ENCODE measurements at regions not wholly inside any gene's neighbourhood (a gene's known extent, or its start where the extent isn't known, plus 50 kb on each side); places are given as distances from the start of the nearest gene placed in this dataset.

GRCh38 chr22:47713941-47714340, 951.5 kb downstream of the TBC1D22A start:
- no peak for DNase-seq (ENCODE audit: low read depth)

- no peak for DNase-seq (ENCODE audit: low read depth)
Observed at GRCh38 chr22:47710135-47710534, 947.7 kb downstream of the TBC1D22A start.

- DNase-seq (ENCODE audit: low read depth): no peak
Observed at GRCh38 chr22:47705350-47705749, 942.9 kb downstream of the TBC1D22A start.

DNA sequence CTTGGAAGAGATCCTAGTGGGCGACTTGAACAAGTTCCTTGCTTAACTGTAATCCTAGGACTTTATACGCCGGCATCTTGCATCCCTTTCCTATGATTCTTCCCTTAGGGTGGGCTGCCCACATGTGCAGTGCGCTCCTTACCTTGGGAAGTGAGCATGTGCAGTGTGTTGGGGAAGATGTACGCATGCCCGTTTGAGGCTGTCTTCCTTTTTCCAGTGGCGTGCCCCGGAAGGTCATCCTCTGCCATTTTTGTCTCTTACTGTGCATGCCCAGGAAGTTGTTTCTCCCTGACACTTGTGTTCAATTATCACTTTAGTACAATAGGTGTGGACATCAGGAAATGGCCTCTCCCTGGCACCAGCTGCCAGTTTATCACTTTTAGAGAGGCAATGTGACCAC, 936.5 kb downstream of the TBC1D22A start:
- no peak for DNase-seq (ENCODE audit: low read depth)

DNA sequence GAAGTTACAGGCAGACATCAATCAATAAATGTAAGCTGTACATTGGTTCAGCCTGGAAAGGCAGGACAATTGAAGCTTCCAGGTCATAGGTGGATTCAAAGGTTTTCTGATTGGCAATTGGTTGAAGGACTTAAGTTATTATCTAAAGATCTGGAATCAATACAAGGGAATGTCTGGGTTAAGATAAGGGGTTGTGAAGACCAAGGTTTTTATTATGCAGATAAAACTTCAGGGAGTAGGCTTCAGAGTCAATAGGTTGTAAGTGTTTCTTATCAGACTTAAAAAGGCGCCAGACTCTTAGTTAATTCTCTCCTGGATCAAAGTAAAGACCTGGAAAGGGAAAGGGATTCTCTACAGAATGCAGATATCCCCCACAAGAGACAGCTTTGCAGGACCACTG, 935.4 kb downstream of the TBC1D22A start:
- DNase-seq (ENCODE audit: low read depth): no peak

- no peak for DNase-seq (ENCODE audit: low read depth)
Observed at GRCh38 chr22:47696776-47697175, 934.3 kb downstream of the TBC1D22A start.

DNA sequence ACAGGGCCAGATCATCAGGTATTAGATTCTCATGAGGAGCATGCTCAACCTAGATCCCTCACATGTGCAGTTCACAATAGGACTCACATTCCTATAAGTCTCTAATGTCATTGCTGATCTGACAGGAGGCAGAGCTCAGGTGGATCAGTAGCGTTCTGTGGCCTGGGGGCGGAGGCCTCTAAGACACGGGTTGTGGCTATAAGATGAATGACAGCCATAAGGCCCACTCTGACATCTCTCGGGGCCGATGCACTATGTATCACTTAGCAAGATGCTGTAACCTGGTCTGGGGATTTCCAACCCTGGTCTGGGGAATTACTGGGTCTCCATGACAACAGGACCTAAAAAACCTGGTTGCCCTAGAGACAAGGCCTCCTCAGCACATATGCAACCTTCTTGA, 932.7 kb downstream of the TBC1D22A start:
- no peak for DNase-seq (ENCODE audit: low read depth)

GRCh38 chr22:47694536-47695130, 932.2 kb downstream of the TBC1D22A start:
- no peak for DNase-seq (ENCODE audit: low read depth)

DNA sequence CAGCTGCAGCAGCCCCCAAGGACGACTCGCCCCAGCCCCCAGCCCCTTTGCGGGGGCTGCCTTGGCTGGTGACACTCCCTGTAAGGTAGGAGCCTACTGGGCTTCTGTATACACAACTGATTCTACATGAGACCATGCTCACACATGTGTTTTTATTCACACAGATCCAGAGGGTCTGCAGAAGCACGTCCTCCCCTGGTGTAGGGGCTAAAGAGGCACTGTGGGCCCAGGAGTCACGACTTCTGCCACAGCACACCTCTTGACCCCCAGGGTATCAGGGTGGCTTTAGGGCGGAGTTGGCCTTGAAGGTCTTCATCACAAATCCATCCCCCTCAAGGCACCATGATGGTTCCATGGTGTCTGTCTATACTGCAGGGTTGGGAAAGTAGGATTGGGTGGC, 931.2 kb downstream of the TBC1D22A start:
- DNase-seq (ENCODE audit: low read depth): no peak

GRCh38 chr22:47692811-47693210, 930.4 kb downstream of the TBC1D22A start:
- DNase-seq (ENCODE audit: low read depth): no peak

DNA sequence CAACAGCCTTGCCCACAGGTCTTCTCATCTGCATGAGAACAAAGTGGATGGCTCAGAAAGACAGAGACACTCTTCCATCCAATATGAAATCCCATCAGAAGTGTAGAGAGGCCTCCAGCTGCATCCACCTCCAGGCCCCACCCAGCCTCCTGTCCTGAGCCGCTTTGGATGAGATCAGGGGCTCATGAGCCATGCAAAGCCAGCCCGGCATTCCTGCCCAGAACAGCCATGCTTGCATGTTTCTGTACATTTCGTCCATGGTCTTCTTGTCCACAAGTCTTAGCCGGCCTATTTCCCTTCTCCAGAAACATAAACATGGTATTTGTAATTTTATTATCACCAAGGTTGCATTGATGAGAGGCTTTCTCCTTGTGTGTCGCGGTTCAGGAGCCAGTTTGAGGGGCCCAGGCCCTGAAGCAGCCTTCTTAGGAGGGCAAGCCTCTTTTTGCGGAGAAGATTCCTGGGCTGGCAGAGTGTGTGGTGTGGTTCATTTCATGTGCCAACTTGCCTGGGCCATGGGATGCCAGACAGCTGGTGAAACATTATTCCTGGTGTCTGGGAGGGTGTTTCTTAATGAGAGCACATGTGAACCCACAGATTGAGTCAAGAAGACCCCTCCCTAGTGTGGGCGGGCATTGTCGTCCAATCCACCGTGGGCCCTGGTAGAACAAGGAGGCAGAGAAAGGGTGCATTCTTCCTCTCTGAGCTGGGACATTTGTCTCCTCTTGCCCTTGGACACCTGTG, 928.9 kb downstream of the TBC1D22A start:
- no peak for DNase-seq (ENCODE audit: low read depth)

DNA sequence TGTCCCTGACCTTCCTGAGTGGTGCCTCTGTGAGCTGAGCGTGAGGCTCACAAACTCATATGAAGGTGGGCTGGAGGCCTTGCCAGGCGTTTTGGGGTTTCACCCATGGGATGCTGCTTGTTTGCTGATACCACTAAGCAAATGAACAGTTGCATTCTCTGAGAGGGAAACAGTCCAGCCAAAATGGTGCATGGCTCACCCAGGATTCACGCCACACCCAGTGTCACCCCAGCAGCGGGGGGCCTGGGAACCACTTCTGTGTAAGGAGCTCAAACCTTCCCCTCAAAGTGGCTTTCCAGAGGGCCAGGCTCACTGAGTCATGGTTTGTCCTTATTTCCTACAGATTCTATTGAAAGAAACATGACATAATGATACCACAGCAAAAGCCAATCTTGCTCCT, 928.1 kb downstream of the TBC1D22A start:
- no peak for DNase-seq (ENCODE audit: low read depth)

GRCh38 chr22:47690166-47690565, 927.7 kb downstream of the TBC1D22A start:
- DNase-seq (ENCODE audit: low read depth): no peak

- no peak for DNase-seq (ENCODE audit: low read depth)
Observed at GRCh38 chr22:47687776-47688175, 925.3 kb downstream of the TBC1D22A start.

DNA sequence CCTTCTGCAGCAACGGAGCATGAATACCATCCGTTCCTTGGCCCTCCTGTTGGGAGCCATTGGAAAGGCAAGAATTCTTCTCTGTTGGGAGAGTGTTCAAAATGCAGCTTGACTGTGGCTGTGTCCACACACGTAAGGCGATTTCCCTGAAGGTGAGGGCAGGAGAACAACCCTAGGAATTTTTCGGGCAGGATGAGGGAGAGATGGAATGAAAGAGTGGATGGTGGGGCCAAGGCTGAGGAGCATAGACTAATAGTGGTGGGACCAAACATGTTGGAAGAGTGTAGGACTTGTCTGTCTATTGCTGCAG, 924.9 kb downstream of the TBC1D22A start:
- no peak for DNase-seq (ENCODE audit: low read depth)

DNA sequence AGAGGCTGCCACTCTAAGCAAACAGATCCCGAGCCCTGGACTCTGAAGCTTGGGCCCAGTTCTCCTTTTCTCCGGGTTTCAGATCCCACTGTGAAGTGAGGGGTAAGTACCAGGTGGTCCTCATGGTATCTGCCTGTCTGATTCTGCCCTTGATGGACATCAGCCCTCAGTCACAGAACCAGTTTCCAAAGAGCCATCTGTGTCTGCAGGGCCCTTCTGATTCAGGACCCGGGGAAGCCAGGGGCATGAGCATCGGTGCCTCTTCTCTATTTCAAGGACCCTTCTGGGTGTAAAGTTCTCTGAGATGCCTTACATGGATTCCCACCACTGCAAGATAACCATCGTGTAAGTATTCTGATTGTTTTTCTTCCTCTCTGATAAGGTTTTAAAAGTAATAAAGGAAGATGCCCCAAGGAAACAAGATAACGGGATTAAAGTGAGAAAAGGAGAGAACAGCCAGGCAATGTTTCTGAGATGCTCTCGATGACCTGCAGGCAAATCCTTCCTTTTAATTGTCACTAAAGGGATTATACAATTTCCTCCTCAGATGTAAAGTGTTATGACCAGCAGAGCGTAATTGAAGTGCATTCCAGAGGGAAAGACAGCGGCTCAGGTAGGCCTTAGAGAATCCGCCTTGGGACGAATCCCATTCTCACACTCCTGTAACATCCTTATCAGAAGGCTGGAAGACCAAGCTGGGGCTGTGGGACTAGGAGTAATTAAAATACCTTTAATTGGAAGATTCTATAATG, 924.3 kb downstream of the TBC1D22A start:
- no peak for DNase-seq (ENCODE audit: low read depth)

DNA sequence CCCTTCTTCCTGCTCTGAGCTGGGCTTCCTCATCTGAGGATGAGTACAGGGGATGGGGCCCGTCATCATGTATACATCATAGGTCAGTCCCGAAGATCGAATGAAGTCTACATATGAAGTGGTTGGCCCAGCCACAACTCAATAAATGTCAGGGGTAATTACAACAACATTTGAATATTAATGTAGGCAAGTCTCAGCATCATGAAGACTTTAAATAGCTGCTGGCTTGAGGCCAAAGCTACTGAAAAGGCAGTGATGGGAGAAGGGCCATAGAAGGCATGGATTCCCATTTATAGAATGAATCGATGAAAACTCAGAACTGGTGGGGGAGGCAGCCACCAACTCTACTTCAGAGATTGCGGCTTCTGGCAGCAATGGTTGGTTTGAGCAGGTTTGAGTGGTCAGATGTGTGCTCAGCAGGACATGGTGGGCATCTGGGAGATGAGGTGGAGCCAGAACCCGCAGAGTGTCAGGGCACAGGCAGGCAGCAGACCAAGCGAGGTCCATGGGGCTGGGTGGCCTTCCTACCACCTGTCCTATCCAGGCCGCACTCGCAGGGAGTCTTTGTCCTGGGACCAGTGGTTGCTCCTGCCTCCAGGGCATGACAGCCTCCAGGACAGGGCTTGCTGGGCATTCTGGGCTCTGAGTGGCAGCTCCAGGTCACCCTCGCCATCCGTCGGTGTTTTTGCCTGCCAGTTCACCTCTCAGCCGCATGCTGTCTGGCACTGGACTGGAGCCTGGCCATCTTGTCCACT, 919.1 kb downstream of the TBC1D22A start:
- DNase-seq (ENCODE audit: low read depth): no peak

DNA sequence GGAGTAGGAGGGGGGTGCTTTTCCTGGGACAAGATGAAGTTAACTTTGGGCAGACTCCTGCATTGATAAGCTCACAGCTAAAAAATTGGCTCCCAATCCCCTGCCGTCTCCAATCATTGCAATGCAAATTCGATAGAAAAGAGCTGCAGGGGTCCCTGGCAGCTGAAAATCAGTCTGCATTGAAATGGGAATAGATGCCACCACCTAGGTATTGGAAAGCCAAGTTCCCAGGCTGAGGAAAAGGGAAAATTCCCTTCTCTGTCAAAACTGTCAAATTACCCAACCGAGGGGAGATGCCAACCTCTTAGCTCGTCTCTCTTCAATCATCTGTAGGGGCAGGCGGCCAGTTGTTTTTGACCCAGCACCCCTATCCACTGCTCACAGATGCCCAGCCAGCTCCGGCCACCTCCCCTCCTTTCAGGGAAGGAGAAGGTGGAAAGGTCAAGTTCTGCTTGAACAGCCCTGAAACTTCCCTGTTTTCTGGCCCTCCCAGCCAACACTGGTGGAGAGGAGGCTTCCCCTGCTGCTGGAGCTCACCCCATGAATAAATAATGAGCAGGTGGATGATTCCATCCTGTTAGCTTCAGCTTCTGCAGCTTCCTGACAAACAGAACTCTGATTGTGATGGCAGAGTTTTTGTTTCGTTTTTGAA, 916.3 kb downstream of the TBC1D22A start:
- no peak for DNase-seq (ENCODE audit: low read depth)

- DNase-seq (ENCODE audit: low read depth): no peak
Observed at GRCh38 chr22:47678048-47678447, 915.6 kb downstream of the TBC1D22A start.

DNA sequence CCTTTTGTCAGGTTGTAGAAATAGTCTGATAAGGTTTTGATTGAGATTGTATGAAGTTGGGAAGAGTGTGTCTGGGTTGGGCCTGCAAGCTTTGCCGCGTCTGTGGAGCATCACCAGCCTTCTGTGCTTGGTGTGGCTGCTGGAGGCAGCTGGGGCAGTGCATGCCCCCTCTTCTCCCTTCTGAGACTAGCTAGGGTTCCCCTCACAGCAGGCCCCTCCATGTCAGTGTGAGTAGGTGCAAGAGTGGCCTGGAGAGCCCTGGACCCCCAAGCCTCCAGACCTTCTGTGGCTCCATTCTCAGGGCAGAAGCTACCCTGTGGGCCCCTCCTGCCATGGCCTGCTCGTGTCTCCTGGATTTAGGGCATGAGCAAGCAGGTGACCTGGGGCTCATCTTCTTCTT, 914.2 kb downstream of the TBC1D22A start:
- no peak for DNase-seq (ENCODE audit: low read depth)

DNA sequence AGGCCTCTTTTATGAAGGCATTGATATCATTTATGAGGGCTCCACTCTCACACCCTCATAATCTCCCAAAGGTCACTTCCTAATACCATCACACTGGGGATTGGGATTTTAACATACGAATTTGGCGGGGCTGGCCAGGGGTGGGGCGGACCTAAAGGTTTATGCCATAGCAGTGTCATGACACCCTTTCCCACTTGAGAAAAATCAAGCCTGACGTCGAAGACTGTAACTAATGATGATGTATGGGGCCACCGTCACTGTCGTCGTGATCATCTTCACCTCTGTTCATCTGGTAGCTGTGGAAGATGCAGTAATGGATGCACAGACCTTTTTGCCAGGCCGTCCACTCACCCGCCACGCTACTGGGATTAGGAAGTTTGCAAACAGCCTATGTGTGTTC, 912.1 kb downstream of the TBC1D22A start:
- DNase-seq (ENCODE audit: low read depth): no peak

DNA sequence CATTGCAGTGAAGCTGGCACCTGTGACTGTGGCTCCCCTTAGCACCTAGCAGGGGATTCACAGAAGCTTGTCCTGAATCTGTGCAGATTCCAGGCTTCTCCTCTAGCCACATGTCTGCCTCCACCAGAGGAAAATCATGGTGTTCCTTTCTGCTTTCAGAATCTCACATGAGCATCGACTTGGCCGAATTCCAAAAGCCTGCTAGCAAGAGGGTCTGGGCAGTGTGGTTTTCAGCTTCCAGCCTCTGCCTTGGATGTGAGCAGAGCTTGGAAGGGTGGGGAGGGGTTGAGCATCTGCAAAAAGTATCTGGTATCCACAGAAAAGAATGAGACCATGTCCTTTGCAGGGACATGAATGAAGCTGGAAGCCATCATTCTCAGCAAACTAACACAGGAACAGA, 911.1 kb downstream of the TBC1D22A start:
- no peak for DNase-seq (ENCODE audit: low read depth)

All from GM04503 (cell line).